Neural progenitor cell (in vitro differentiated cells): ENCODE measurements at regions not wholly inside any gene's neighbourhood (a gene's known extent, or its start where the extent isn't known, plus 50 kb on each side); places are given as distances from the start of the nearest gene placed in this dataset.
A peak's percentile ranks its signal among the peaks of the same experiment; 100 is the strongest.

Experiments
- DNase-seq: peaks from one replicate; pipeline ENCODE4 v3.0.0-alpha.2; 2016; ENCODE audit warnings: low spot score
- H2AFZ ChIP-seq: fragments of 200-600 bp; sonication (generic); replicated peaks from 2 replicates; pipeline ENCODE4 v1.6.1; 2016; ENCODE audit warnings: antibody characterized with exemption
- H3F3A ChIP-seq: fragments of 200-600 bp; sonication (generic); 2 replicates; pipeline ENCODE4 v1.6.1; 2016; ENCODE audit warnings: antibody characterized with exemption, low read depth
- H3K27ac ChIP-seq: fragments of 200-600 bp; sonication (generic); 2 replicates; pipeline ENCODE4 v1.5.1; 2016; ENCODE audit warnings: mild to moderate bottlenecking
- H3K27me3 ChIP-seq: fragments of 200-600 bp; sonication (generic); 2 replicates; pipeline ENCODE4 v1.6.1; 2016; ENCODE audit warnings: mild to moderate bottlenecking, moderate library complexity
- H3K36me3 ChIP-seq: fragments of 200-600 bp; sonication (generic); 2 replicates; pipeline ENCODE4 v1.5.1; 2016
- H3K4me1 ChIP-seq: fragments of 200-600 bp; sonication (generic); 2 replicates; pipeline ENCODE4 v1.6.1; 2016; ENCODE audit warnings: mixed run types
- H3K4me2 ChIP-seq: fragments of 200-600 bp; sonication (generic); 2 replicates; pipeline ENCODE4 v1.6.1; 2016
- H3K4me3 ChIP-seq: fragments of 200-600 bp; sonication (generic); 2 replicates; pipeline ENCODE4 v1.5.1; 2016
- H3K79me2 ChIP-seq: fragments of 200-600 bp; sonication (generic); 2 replicates; pipeline ENCODE4 v1.6.1; 2016; ENCODE audit warnings: low read depth
- H3K9ac ChIP-seq: fragments of 200-600 bp; sonication (generic); 2 replicates; pipeline ENCODE4 v1.6.1; 2016
- H3K9me3 ChIP-seq: fragments of 200-600 bp; sonication (generic); 2 replicates; pipeline ENCODE4 v1.5.1; 2016; ENCODE audit warnings: low read depth
- H4K20me1 ChIP-seq: fragments of 200-600 bp; sonication (generic); 2 replicates; pipeline ENCODE4 v1.6.1; 2016; ENCODE audit warnings: low read depth
- H3K27ac Mint-ChIP-seq: 3 replicates; pipeline ENCODE4 v1.8.0; 2021; ENCODE audit warnings: mixed read lengths
- H3K27me3 Mint-ChIP-seq: 2 replicates; pipeline ENCODE4 v1.8.0; 2022; ENCODE audit warnings: low read depth, mild to moderate bottlenecking, inconsistent platforms, moderate library complexity, mixed read lengths; ENCODE audit not compliant: insufficient read depth
- H3K36me3 Mint-ChIP-seq: 3 replicates; pipeline ENCODE4 v1.8.0; 2021; ENCODE audit warnings: mixed read lengths
- H3K4me1 Mint-ChIP-seq: 3 replicates; pipeline ENCODE4 v1.8.0; 2021; ENCODE audit warnings: mixed read lengths
- H3K4me3 Mint-ChIP-seq: 3 replicates; pipeline ENCODE4 v1.8.0; 2021; ENCODE audit warnings: mild to moderate bottlenecking, moderate library complexity, mixed read lengths
- H3K9me3 Mint-ChIP-seq: 3 replicates; pipeline ENCODE4 v1.8.0; 2020; ENCODE audit warnings: mixed read lengths
- EZH2 ChIP-seq: fragments of 200-600 bp; sonication (generic); IDR thresholded peaks from 2 replicates; pipeline ENCODE4 v1.6.1; 2017; ENCODE audit warnings: antibody characterized with exemption, mild to moderate bottlenecking, moderate library complexity
- EZH2phosphoT487 ChIP-seq: fragments of 200-600 bp; sonication (generic); IDR thresholded peaks from 2 replicates; pipeline ENCODE4 v1.6.1; 2017; ENCODE audit warnings: antibody characterized with exemption
- TF ChIP-seq, protein P1 (sequence below): fragments of 200-600 bp; sonication (generic); IDR thresholded peaks from 2 replicates; pipeline ENCODE4 v1.5.1; 2017; ENCODE audit warnings: antibody characterized with exemption, mild to moderate bottlenecking

DNA sequence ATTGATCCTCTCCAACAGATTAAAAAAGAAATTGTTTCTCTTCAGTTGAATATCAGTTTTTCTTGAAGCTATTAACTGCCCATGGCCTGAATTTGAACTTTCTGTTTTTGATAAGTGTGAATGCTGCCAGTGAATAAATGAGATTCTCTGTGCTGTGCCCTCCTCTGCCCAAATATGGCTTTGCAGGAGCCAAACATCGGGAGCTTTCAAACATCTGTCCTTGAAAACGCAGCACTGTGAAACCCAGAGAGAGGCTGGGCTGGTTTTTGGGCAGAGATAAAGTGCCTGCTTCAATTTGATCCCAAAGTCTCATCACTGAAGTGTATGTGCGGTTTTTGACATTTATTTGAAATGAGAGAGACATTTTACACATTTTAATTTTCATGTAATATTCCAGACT is 268.3 kb upstream of the SHH start:
- peaks cover 2% of the 10 kb centered on the region for H3K4me1 Mint-ChIP-seq
- H3K27ac Mint-ChIP-seq = no peak overlapping the region
- Histone ChIP-seq H2AFZ (no peak overlapping the region), H3K27ac (no peak overlapping the region), H3F3A (no peaks in the 10 kb centered on the region), H3K36me3 (no peaks in the 10 kb centered on the region), H4K20me1 (no peaks in the 10 kb centered on the region), H3K79me2 (no peaks in the 10 kb centered on the region), H3K27me3 (no peaks in the 10 kb centered on the region), H3K9ac (no peak overlapping the region), H3K4me2 (no peak overlapping the region), H3K9me3 (no peaks in the 10 kb centered on the region), H3K4me3 (no peak overlapping the region), H3K4me1 (no peaks in the 10 kb centered on the region)
- peaks cover 5% of the 10 kb centered on the region for H3K27me3 Mint-ChIP-seq
- DNase-seq = no peak
- H3K4me3 Mint-ChIP-seq = no peak overlapping the region
- H3K9me3 Mint-ChIP-seq = no peaks in the 10 kb centered on the region
- H3K36me3 Mint-ChIP-seq = no peaks in the 10 kb centered on the region
- TF ChIP-seq, protein P1, sequence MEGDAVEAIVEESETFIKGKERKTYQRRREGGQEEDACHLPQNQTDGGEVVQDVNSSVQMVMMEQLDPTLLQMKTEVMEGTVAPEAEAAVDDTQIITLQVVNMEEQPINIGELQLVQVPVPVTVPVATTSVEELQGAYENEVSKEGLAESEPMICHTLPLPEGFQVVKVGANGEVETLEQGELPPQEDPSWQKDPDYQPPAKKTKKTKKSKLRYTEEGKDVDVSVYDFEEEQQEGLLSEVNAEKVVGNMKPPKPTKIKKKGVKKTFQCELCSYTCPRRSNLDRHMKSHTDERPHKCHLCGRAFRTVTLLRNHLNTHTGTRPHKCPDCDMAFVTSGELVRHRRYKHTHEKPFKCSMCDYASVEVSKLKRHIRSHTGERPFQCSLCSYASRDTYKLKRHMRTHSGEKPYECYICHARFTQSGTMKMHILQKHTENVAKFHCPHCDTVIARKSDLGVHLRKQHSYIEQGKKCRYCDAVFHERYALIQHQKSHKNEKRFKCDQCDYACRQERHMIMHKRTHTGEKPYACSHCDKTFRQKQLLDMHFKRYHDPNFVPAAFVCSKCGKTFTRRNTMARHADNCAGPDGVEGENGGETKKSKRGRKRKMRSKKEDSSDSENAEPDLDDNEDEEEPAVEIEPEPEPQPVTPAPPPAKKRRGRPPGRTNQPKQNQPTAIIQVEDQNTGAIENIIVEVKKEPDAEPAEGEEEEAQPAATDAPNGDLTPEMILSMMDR = no peak
- TF ChIP-seq EZH2phosphoT487 (no peak), EZH2 (no peak)

DNA sequence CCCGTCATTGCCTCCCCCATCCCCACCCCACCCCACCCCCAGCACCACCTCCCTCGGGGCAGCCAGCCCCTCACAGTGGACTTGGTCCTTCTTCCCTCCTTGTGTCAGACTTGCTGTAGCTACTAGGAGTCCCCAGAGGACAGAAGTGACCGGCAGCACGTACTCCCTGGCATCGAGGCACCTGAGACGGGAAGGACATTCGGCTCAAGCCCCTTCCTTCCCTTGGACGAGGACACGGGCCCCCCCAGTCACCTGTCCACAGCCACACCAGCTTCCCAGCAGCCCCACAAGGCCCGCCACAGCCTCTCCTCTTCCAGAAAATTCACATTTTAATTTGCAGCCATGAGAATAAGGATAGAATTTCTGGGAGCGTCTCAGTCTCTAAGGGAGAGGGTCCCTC is 267.8 kb upstream of the SHH start:
- H3K27me3 Mint-ChIP-seq = peaks cover 5% of the 10 kb centered on the region
- Histone ChIP-seq H3K36me3 (no peaks in the 10 kb centered on the region), H3K27ac (no peak overlapping the region), H3K27me3 (no peaks in the 10 kb centered on the region), H3K79me2 (no peaks in the 10 kb centered on the region), H3K4me1 (no peaks in the 10 kb centered on the region), H3K4me3 (no peak overlapping the region), H3F3A (no peaks in the 10 kb centered on the region), H3K4me2 (no peak overlapping the region), H4K20me1 (no peaks in the 10 kb centered on the region), H3K9ac (no peak overlapping the region), H2AFZ (no peak overlapping the region), H3K9me3 (no peaks in the 10 kb centered on the region)
- H3K4me1 Mint-ChIP-seq = peaks cover 2% of the 10 kb centered on the region
- H3K9me3 Mint-ChIP-seq = no peaks in the 10 kb centered on the region
- H3K27ac Mint-ChIP-seq = peak overlapping the region; percentile 57
- H3K4me3 Mint-ChIP-seq = no peak overlapping the region
- TF ChIP-seq EZH2 (no peak), EZH2phosphoT487 (no peak)
- TF ChIP-seq, protein P1 = no peak
- H3K36me3 Mint-ChIP-seq = no peaks in the 10 kb centered on the region
- no peak for DNase-seq

DNA sequence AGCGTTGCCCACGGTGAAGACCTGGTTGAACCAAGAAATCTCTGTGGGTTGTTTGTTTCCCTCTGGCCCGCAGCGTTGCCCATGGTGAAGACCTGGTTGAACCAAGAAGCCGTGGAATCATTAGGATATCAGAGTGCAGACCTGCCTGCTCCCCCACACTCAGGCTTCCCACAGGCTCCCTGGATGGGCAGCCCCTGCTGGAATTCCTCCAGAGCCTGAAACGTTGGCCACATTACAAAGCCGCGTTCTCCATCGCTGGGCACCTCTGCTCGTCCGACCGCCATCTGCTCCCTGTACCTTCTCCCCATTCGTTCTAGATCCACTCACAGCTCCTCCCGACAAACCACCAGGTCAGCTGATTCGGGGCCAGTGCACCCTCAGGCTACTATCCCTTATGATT is 266.9 kb upstream of the SHH start:
- no peak overlapping the region for H2AFZ ChIP-seq
- no peaks in the 10 kb centered on the region for H4K20me1 ChIP-seq
- H3K4me3 ChIP-seq = no peak overlapping the region
- Mint-ChIP-seq H3K27me3 (peaks cover 3% of the 10 kb centered on the region), H3K36me3 (no peaks in the 10 kb centered on the region), H3K27ac (no peak overlapping the region), H3K9me3 (no peaks in the 10 kb centered on the region), H3K4me1 (peaks cover 2% of the 10 kb centered on the region), H3K4me3 (no peak overlapping the region)
- H3K36me3 ChIP-seq = no peaks in the 10 kb centered on the region
- no peaks in the 10 kb centered on the region for H3K79me2 ChIP-seq
- no peaks in the 10 kb centered on the region for H3K4me1 ChIP-seq
- no peak for TF ChIP-seq EZH2phosphoT487
- no peak for TF ChIP-seq EZH2
- TF ChIP-seq, protein P1 = no peak
- H3F3A ChIP-seq = no peaks in the 10 kb centered on the region
- no peaks in the 10 kb centered on the region for H3K27me3 ChIP-seq
- no peak overlapping the region for H3K27ac ChIP-seq
- H3K4me2 ChIP-seq = no peak overlapping the region
- no peaks in the 10 kb centered on the region for H3K9me3 ChIP-seq
- no peak for DNase-seq
- H3K9ac ChIP-seq = no peak overlapping the region
